Neural cell (in vitro differentiated cells): ENCODE measurements at regions not wholly inside any gene's neighbourhood (a gene's known extent, or its start where the extent isn't known, plus 50 kb on each side); places are given as distances from the start of the nearest gene placed in this dataset.

Experiments
- H2AFZ ChIP-seq: fragments of 200-600, 300-800 bp; sonication (generic), shearing (Covaris generic); 2 replicates; pipeline ENCODE4 v1.6.0; 2014; ENCODE audit warnings: low read depth, mild to moderate bottlenecking, antibody characterized with exemption, low read length, moderate library complexity
- H3F3A ChIP-seq: fragments of 200-600 bp; shearing (Covaris generic); 2 replicates; pipeline ENCODE4 v1.6.1; 2016; ENCODE audit warnings: mild to moderate bottlenecking, moderate library complexity, mixed read lengths, antibody characterized with exemption, low read length; ENCODE audit not compliant: insufficient read depth, poor library complexity, severe bottlenecking
- H3K27ac ChIP-seq: fragments of 200-600, 300-800 bp; sonication (generic), shearing (Covaris generic); 2 replicates; pipeline ENCODE4 v1.5.1; 2014; ENCODE audit warnings: mild to moderate bottlenecking, low read length, moderate library complexity
- H3K27me3 ChIP-seq: fragments of 300-800, 200-600 bp; sonication (generic), shearing (Covaris generic); 2 replicates; pipeline ENCODE4 v1.6.0; 2014; ENCODE audit warnings: mild to moderate bottlenecking, low read depth, low read length, moderate library complexity; ENCODE audit not compliant: insufficient read depth
- H3K36me3 ChIP-seq: fragments of 300-800, 200-600 bp; sonication (generic), shearing (Covaris generic); 2 replicates; pipeline ENCODE4 v1.5.1; 2014; ENCODE audit warnings: mild to moderate bottlenecking, antibody characterized with exemption, low read length, moderate library complexity; ENCODE audit not compliant: insufficient read depth
- H3K4me2 ChIP-seq: fragments of 300-800, 200-600 bp; sonication (generic), shearing (Covaris generic); 2 replicates; pipeline ENCODE4 v1.6.0; 2014; ENCODE audit warnings: mild to moderate bottlenecking, low read length
- H3K4me3 ChIP-seq: fragments of 300-800, 200-600 bp; sonication (generic), shearing (Covaris generic); 2 replicates; pipeline ENCODE4 v1.5.1; 2014; ENCODE audit warnings: mild to moderate bottlenecking, low read length, moderate library complexity
- H3K79me2 ChIP-seq: fragments of 200-600 bp; shearing (Covaris generic); replicated peaks from 2 replicates; pipeline ENCODE4 v1.6.0; 2014; ENCODE audit warnings: mild to moderate bottlenecking, low read length, moderate library complexity; ENCODE audit not compliant: insufficient read depth
- H3K9ac ChIP-seq: fragments of 300-800, 200-600 bp; sonication (generic), shearing (Covaris generic); 2 replicates; pipeline ENCODE4 v1.6.1; 2016; ENCODE audit warnings: mild to moderate bottlenecking, low read length, mixed read lengths
- H3K9me2 ChIP-seq: fragments of 200-600 bp; shearing (Covaris generic); 2 replicates; pipeline ENCODE4 v1.6.1; 2016; ENCODE audit warnings: mild to moderate bottlenecking, low read length, mixed read lengths; ENCODE audit not compliant: insufficient read depth
- H3K9me3 ChIP-seq: fragments of 200-600, 300-800 bp; sonication (generic), shearing (Covaris generic); 2 replicates; pipeline ENCODE4 v1.6.1; 2016; ENCODE audit warnings: mild to moderate bottlenecking, mixed run types, low read length, moderate library complexity, mixed read lengths
- H4K20me1 ChIP-seq: fragments of 200-600 bp; shearing (Covaris generic); 2 replicates; pipeline ENCODE4 v1.6.1; 2016; ENCODE audit warnings: mild to moderate bottlenecking, mixed run types; ENCODE audit not compliant: insufficient read depth
- CTCF ChIP-seq: fragments of 450-650 bp; IDR thresholded peaks from 2 replicates; pipeline ENCODE4 v1.5.1; 2014; ENCODE audit warnings: antibody characterized with exemption, mild to moderate bottlenecking, moderate library complexity; ENCODE audit not compliant: poor library complexity, severe bottlenecking
- EP300 ChIP-seq: fragments of 450-650 bp; conservative IDR thresholded peaks from 2 replicates; pipeline ENCODE4 v1.6.1; 2014; ENCODE audit warnings: antibody characterized with exemption, mild to moderate bottlenecking, moderate library complexity; ENCODE audit not compliant: poor library complexity, severe bottlenecking
- EZH2 ChIP-seq: fragments of 200-600, 300-800 bp; shearing (Covaris generic), sonication (generic); IDR thresholded peaks from 2 replicates; pipeline ENCODE4 v1.6.1; 2014; ENCODE audit warnings: antibody characterized with exemption, low read length, borderline replicate concordance, mild to moderate bottlenecking; ENCODE audit not compliant: insufficient read depth, poor library complexity, severe bottlenecking
- MXI1 ChIP-seq: fragments of 450-650 bp; conservative IDR thresholded peaks from 2 replicates; pipeline ENCODE4 v1.6.1; 2014; ENCODE audit warnings: antibody characterized with exemption, mild to moderate bottlenecking; ENCODE audit not compliant: poor library complexity, severe bottlenecking
- POLR2AphosphoS5 ChIP-seq: IDR thresholded peaks from 2 replicates; pipeline ENCODE4 v1.6.1; 2012
- RAD21 ChIP-seq: fragments of 450-650 bp; conservative IDR thresholded peaks from 2 replicates; pipeline ENCODE4 v1.6.1; 2014; ENCODE audit warnings: antibody characterized with exemption, mild to moderate bottlenecking, moderate library complexity
- REST ChIP-seq: IDR thresholded peaks from 2 replicates; pipeline ENCODE4 v1.6.1; 2012; ENCODE audit warnings: borderline replicate concordance
- SMC3 ChIP-seq: fragments of 450-650 bp; conservative IDR thresholded peaks from 2 replicates; pipeline ENCODE4 v1.6.1; 2014; ENCODE audit warnings: antibody characterized with exemption, mild to moderate bottlenecking, moderate library complexity; ENCODE audit not compliant: poor library complexity
- TAF1 ChIP-seq: IDR thresholded peaks from 2 replicates; pipeline ENCODE4 v1.6.1; 2012; ENCODE audit warnings: low read depth

GRCh38 chr2:121898483-121898882, 143.0 kb downstream of the TSN start:
- no peak overlapping the region for H2AFZ ChIP-seq
- H3K4me2 ChIP-seq = no peak overlapping the region
- H4K20me1 ChIP-seq = no peaks in the 10 kb centered on the region
- H3K79me2 ChIP-seq = no peaks in the 10 kb centered on the region
- no peak overlapping the region for H3K27ac ChIP-seq
- H3K4me3 ChIP-seq = no peak overlapping the region
- H3K27me3 ChIP-seq = no peaks in the 10 kb centered on the region
- no peaks in the 10 kb centered on the region for H3F3A ChIP-seq
- TF ChIP-seq EP300 (no peak), EZH2 (no peak), POLR2AphosphoS5 (no peak), RAD21 (no peak), SMC3 (no peak), REST (no peak), TAF1 (no peak), MXI1 (no peak), CTCF (no peak)
- no peaks in the 10 kb centered on the region for H3K9me2 ChIP-seq
- no peaks in the 10 kb centered on the region for H3K9me3 ChIP-seq
- H3K36me3 ChIP-seq = no peaks in the 10 kb centered on the region
- H3K9ac ChIP-seq = no peak overlapping the region

- no peaks in the 10 kb centered on the region for H3K79me2 ChIP-seq
- no peaks in the 10 kb centered on the region for H3K9me3 ChIP-seq
- TF ChIP-seq MXI1 = no peak
- TF ChIP-seq RAD21 = no peak
- no peak for TF ChIP-seq CTCF
- no peak for TF ChIP-seq POLR2AphosphoS5
- TF ChIP-seq REST = no peak
- no peak for TF ChIP-seq EP300
- H3K9ac ChIP-seq = no peak overlapping the region
- H4K20me1 ChIP-seq = no peaks in the 10 kb centered on the region
- H3K36me3 ChIP-seq = no peaks in the 10 kb centered on the region
- no peak overlapping the region for H3K27ac ChIP-seq
- no peak overlapping the region for H2AFZ ChIP-seq
- no peaks in the 10 kb centered on the region for H3K9me2 ChIP-seq
- no peaks in the 10 kb centered on the region for H3F3A ChIP-seq
- H3K27me3 ChIP-seq = peaks cover 5% of the 10 kb centered on the region
- no peak overlapping the region for H3K4me3 ChIP-seq
- no peak overlapping the region for H3K4me2 ChIP-seq
Measured at GRCh38 chr2:121900391-121900790, 144.9 kb downstream of the TSN start.
